NB4 (cell line): ENCODE measurements at regions not wholly inside any gene's neighbourhood (a gene's known extent, or its start where the extent isn't known, plus 50 kb on each side); places are given as distances from the start of the nearest gene placed in this dataset.
A peak's percentile ranks its signal among the peaks of the same experiment; 100 is the strongest.

Experiments used
- DNase-seq: peaks from one replicate; pipeline ENCODE4 v3.0.0; 2010; ENCODE audit warnings: low read depth
- H3K4me3 ChIP-seq: one replicate; pipeline ENCODE4 v1.5.1; 2011; ENCODE audit warnings: mild to moderate bottlenecking, low read depth, low read length, moderate library complexity
- MYC ChIP-seq: IDR thresholded peaks from 2 replicates; pipeline ENCODE4 v1.6.1; 2011; ENCODE audit warnings: low read depth, low read length
- POLR2A ChIP-seq: IDR thresholded peaks from 2 replicates; pipeline ENCODE4 v1.6.1; 2011; ENCODE audit warnings: mild to moderate bottlenecking; ENCODE audit not compliant: insufficient read length; ENCODE audit errors: extremely low read depth
- TF ChIP-seq, protein P1 (sequence below): IDR thresholded peaks from one replicate; pipeline ENCODE4 v1.5.1; 2012; ENCODE audit warnings: low read depth, low read length
- TF ChIP-seq, protein P2 (sequence below): IDR thresholded peaks from 2 replicates; pipeline ENCODE4 v1.6.1; 2011; ENCODE audit warnings: low read depth, low read length

DNA sequence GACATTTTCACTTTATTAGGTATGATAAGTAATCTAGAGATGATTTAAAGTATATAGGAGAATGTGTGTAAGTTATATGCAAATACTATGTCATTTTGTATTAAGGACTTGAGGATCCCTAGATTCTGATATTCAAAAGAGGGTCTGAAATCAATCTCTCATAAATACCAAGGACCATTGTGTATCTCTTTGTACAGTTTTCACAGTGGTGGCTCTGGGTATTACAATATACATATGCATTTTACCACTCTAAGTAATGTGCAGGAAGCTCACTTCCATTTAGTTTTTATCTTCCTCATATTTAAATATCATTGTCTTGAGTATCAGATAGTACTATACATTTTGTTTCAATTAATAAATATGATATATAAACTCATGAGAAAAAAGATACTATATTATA lies 862.6 kb upstream of the PCDH20 start:
- TF ChIP-seq, protein P1, sequence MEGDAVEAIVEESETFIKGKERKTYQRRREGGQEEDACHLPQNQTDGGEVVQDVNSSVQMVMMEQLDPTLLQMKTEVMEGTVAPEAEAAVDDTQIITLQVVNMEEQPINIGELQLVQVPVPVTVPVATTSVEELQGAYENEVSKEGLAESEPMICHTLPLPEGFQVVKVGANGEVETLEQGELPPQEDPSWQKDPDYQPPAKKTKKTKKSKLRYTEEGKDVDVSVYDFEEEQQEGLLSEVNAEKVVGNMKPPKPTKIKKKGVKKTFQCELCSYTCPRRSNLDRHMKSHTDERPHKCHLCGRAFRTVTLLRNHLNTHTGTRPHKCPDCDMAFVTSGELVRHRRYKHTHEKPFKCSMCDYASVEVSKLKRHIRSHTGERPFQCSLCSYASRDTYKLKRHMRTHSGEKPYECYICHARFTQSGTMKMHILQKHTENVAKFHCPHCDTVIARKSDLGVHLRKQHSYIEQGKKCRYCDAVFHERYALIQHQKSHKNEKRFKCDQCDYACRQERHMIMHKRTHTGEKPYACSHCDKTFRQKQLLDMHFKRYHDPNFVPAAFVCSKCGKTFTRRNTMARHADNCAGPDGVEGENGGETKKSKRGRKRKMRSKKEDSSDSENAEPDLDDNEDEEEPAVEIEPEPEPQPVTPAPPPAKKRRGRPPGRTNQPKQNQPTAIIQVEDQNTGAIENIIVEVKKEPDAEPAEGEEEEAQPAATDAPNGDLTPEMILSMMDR: no peak
- TF ChIP-seq, protein P2, sequence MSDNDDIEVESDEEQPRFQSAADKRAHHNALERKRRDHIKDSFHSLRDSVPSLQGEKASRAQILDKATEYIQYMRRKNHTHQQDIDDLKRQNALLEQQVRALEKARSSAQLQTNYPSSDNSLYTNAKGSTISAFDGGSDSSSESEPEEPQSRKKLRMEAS: no peak
- no peak for TF ChIP-seq MYC
- H3K4me3 ChIP-seq: no peak overlapping the region
- DNase-seq: no peak

DNA sequence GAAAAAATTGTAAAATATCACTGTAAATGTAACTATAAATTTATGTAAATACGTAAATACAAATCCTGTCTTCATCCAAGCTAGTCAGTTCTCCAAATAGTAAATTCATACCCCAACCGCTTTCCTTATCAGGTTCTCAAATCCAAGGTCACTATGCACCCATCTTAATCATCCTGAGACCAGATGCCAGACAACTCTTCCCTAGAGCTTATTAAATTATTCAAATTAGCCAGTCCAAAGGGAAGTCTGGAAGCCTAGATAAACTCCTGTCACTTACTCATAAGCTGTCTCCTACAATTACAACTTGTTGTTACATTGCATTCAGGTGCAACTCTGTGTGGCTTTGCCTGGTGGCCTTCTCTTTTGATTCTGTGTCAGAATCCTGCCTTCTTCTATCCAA lies 836.1 kb upstream of the PCDH20 start:
- no peak for DNase-seq

DNA sequence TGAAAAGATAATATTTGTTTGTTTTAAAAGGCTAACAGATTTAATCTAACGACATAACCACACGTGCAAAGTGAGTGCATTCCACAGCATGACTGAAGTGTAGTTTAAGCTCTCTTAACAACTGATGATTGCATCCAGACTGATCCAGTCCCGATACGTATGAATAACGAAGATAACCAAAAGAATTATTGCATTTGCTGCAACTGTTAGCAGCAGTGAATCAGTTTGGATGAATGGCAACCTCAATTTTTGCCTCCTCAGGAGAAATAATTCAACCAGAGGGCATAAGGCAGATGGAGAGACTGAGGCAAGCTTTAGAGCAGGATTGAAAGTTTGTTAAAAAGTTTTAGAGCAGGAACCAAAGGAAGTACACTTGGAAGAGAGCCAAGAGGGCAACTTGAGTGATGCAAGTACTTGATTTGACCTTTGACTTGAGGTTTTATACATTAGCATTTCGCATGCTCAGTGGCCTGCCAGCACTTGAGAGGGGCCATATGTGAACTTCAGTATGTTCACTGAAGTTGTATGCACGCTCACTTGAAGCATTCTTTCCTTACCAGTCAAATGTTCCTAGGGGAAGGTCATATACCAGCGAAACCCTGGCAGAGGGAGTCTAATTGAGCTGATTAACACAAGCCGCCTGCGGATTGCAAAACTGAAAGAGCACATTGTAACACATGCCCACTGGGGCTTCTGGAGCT lies 835.0 kb upstream of the PCDH20 start:
- TF ChIP-seq POLR2A: no peak
- TF ChIP-seq, protein P2: no peak
- H3K4me3 ChIP-seq: no peak overlapping the region
- DNase-seq: peak; percentile 4

More for the DNA sequence above, 836.1 kb upstream of the PCDH20 start:
- no peak overlapping the region for H3K4me3 ChIP-seq
- TF ChIP-seq, protein P2: no peak
- TF ChIP-seq, protein P1: no peak
- no peak for TF ChIP-seq MYC
- no peak for TF ChIP-seq POLR2A

DNA sequence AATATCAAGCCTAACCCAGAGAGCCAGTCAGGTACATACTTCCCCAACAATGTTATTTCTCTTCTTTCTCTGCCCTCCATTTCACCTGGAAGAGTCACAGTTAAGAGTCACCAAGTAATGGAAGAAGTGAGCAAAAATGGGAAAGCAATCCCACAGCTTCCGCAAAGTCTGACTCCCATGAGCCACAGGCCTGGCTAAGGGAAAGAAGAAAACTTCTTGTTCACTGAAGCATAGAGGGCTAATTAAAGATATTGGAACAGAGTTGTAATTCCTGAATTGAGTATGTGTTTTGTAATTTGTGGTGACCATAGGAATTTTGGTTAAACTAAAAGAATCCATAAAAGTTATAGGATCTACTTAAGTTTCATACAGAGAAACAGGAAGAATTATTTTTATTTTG lies 830.9 kb upstream of the PCDH20 start:
- no peak for DNase-seq
- no peak overlapping the region for H3K4me3 ChIP-seq
- TF ChIP-seq MYC: no peak
- TF ChIP-seq, protein P2: no peak
- TF ChIP-seq POLR2A: no peak
- TF ChIP-seq, protein P1: no peak

DNA sequence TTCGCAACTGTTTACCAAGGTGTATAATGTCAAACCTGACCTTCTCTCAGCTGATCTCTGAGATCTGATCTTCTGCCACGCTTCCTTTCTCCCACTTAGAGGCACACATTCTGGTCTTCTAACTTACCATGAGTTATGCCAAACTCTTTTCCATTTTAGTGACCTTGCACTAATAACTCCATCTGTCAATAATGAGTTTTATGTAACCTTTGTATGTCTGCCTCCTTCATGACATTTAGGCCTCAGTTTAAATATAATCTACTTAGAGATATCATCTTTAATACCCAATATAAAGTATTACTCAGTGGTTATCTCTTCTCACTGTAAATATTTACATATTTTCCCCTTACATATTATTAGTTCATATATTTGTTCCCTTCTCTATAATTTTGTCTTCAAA lies 827.5 kb upstream of the PCDH20 start:
- TF ChIP-seq MYC (no peak), POLR2A (no peak)
- TF ChIP-seq, protein P1: no peak
- TF ChIP-seq, protein P2: no peak
- DNase-seq: no peak

DNA sequence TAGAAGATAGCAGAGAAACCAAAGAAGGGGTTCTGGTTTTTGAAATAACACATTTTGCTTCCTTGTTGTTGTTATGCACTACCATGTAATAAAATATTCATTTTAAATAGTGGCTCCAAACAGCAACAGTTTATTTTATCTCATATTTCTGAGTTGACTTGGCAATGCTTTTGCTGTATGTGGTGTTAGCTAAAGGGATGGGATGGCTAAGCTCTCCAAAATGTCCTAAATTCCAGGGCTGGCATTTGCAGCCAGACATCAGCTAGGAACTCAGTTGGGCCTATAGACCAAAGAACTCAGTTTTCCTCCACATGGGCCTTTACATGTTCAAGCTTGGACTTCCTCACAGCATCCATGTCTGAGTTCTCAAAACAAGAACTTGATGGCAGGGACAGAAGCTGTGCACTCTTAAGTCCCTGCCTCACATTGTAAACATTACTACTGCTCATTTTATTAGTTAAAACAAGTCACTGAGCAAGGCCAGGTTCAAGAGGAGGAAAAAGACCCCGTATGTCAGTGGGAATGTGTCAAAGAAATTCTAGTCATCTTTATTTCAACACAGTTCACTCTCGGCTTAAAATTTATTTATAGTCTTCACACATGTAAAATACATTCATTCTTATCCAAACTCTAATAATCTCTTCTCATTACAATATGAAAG lies 819.3 kb upstream of the PCDH20 start:
- no peak overlapping the region for H3K4me3 ChIP-seq
- DNase-seq: no peak
- TF ChIP-seq MYC (no peak), POLR2A (no peak)
- TF ChIP-seq, protein P2: no peak
- TF ChIP-seq, protein P1: no peak

More for the DNA sequence above, 827.5 kb upstream of the PCDH20 start:
- H3K4me3 ChIP-seq: no peak overlapping the region
